ENCODE measurements at regions not wholly inside any gene's neighbourhood (a gene's known extent, or its start where the extent isn't known, plus 50 kb on each side); places are given as distances from the start of the nearest gene placed in this dataset.

DNA sequence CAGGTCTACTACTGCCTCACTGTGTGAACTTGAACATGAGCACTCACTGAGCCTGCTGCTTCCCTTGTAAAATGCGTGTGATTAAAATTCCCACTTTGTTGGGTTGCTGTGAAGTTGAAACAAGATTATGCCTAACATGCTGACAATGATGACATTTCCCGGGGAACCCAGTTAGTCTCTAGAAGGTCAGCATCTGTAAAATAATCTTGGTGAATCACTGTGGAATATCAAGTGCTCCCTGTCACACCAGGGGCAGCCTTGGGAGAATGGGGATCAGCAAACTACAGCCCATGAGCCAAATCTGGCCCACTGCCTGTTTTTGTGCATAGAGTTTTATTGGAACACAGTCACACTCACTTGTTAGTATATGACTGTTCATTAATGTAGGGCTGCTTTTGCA lies 335.2 kb downstream of the MIAT start:
- TF ChIP-seq, protein P1, sequence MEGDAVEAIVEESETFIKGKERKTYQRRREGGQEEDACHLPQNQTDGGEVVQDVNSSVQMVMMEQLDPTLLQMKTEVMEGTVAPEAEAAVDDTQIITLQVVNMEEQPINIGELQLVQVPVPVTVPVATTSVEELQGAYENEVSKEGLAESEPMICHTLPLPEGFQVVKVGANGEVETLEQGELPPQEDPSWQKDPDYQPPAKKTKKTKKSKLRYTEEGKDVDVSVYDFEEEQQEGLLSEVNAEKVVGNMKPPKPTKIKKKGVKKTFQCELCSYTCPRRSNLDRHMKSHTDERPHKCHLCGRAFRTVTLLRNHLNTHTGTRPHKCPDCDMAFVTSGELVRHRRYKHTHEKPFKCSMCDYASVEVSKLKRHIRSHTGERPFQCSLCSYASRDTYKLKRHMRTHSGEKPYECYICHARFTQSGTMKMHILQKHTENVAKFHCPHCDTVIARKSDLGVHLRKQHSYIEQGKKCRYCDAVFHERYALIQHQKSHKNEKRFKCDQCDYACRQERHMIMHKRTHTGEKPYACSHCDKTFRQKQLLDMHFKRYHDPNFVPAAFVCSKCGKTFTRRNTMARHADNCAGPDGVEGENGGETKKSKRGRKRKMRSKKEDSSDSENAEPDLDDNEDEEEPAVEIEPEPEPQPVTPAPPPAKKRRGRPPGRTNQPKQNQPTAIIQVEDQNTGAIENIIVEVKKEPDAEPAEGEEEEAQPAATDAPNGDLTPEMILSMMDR (IDR thresholded peaks at IDR 0.05) = no peak
- TF ChIP-seq POLR2A (IDR thresholded peaks at IDR 0.05) = no peak
